ENCODE measurements at regions not wholly inside any gene's neighbourhood (a gene's known extent, or its start where the extent isn't known, plus 50 kb on each side); places are given as distances from the start of the nearest gene placed in this dataset.

DNA sequence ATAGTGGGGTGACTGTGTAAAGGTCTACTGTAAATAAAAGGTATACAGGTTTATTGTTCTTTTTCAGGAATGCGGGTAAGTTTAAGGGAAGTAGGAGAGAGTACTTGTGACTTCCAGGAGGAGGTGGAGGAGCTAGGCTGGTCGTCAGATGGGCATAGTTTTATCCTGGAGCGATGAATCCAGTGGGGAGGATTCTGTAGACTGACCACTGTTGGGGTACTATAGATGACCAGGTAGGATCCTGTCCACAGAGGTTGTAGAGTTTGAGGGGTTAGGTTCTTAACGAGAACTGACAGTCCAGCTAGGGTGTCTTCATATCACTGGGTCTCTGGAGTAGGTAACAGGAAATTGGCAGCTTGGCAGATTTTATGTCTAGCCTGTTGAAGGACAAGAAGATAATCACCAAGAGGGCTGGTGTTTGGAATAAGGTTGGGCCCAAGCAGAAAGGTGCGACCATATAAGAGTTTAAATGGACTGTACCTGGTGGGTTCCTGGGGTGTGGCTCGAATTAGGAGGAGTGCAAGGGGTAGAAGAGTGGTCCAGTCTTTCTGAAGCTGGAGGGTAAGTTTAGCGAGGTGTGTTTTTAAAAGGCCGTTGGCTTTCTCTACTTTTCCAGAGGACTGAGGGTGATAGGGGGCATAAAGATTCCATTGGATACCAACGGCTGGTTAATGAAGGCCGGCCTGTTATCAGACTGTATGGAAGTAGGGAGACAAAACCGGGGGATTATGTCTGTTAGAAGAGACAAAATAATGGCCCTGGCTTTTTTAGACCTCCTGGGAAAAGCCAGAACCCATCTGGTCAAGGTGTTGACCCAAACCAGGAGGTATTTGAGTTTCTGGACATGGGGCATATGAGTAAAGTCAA is 751.3 kb upstream of the ADGRB3 start:
- Mint-ChIP-seq H3K36me3 (ENCODE audit: insufficient read depth, unreplicated experiment) (no peaks in the 10 kb centered on the region), H3K27me3 (ENCODE audit: unreplicated experiment) (no peaks in the 10 kb centered on the region), H3K9me3 (ENCODE audit: low read depth, unreplicated experiment) (peaks cover 12% of the 10 kb centered on the region), H3K4me1 (ENCODE audit: low read depth, unreplicated experiment) (no peaks in the 10 kb centered on the region), H3K4me3 (ENCODE audit: low read depth, unreplicated experiment) (no peak overlapping the region), H3K27ac (ENCODE audit: unreplicated experiment) (no peak overlapping the region)
- no TSS peak for BruUV-seq (replicated peaks)
- intact Hi-C loops (cut with micrococcal nuclease; ENCODE audit: unreplicated experiment), result no loop called here
- no peak for DNase-seq
- CTCF ChIA-PET, result no interaction called here
- no peak for TF ChIP-seq CTCF (IDR thresholded peaks at IDR 0.05; ENCODE audit: unreplicated experiment)

DNA sequence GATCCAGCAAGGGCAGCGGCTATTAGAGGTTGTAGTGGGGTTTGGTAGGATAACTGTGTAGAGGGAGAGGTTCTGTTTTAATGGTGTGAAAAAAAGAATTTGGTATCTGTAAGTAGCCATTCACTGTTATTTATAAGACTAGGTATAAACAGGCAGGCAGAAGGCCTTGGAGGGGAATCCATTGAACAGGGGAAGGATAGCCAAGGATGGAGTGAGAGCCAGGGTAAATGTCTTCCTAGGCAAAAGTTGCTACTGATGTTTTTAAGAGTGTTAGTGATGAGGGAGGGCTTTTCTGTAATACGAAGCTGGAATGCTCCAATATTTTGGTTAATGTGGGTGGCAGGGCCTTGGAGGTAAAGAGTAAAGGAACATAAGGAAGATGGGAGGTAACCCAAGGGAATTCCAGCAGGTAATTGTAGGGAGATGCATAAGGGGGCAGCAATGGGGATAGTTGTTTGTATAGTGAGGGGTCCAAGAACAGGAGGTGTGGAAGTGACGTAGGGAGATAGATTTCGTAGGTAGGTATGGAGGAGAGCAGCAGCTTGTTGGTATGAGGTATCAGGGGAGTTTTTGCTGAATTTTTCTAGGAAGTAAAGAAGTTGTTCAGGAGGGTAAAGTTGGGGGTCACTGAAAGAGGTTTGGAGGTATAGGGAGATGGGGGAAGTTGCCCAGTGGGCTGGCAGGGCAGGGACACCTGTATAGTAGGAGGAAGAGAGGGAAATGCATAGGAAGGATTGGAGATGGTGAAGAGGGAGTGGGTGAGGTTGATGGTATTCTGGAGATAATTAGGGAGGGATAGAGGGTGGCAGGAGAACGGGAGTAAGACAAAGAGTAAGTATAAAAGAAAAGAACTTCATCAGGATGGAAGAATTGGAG is 752.4 kb upstream of the ADGRB3 start:
- DNase-seq, result no peak

DNA sequence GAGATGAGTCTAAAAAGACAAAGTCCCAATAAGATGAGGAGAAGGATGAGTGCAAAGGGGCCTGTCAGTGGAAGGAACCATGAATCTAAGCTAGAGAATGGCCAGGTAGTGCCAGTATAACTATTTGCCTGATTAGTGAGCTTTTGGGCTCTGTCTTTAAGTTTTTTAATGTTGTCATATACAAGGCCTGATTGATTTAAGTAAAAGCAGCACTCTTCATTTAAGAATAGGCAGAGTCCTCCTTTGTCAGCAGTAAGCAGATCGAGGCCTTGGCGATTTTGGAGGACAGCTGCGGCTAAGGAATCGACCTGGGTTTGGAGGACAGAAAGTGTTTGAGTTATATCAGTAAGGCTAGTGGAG is 753.4 kb upstream of the ADGRB3 start:
- H3K9me3 Mint-ChIP-seq (ENCODE audit: low read depth, unreplicated experiment), result no peaks in the 10 kb centered on the region
- H3K27me3 Mint-ChIP-seq (ENCODE audit: unreplicated experiment), result no peaks in the 10 kb centered on the region

More for the DNA sequence above, 752.4 kb upstream of the ADGRB3 start:
- intact Hi-C loops (cut with micrococcal nuclease; ENCODE audit: unreplicated experiment), result no loop called here
- Mint-ChIP-seq H3K36me3 (ENCODE audit: insufficient read depth, unreplicated experiment) (no peaks in the 10 kb centered on the region), H3K27me3 (ENCODE audit: unreplicated experiment) (no peaks in the 10 kb centered on the region), H3K4me1 (ENCODE audit: low read depth, unreplicated experiment) (no peaks in the 10 kb centered on the region), H3K9me3 (ENCODE audit: low read depth, unreplicated experiment) (peaks cover 1% of the 10 kb centered on the region), H3K4me3 (ENCODE audit: low read depth, unreplicated experiment) (no peak overlapping the region), H3K27ac (ENCODE audit: unreplicated experiment) (no peak overlapping the region)
- BruUV-seq (replicated peaks), result no TSS peak
- TF ChIP-seq CTCF (IDR thresholded peaks at IDR 0.05; ENCODE audit: unreplicated experiment), result no peak
- CTCF ChIA-PET, result no interaction called here

More for the DNA sequence above, 753.4 kb upstream of the ADGRB3 start:
- no peak for TF ChIP-seq CTCF (IDR thresholded peaks at IDR 0.05; ENCODE audit: unreplicated experiment)
- intact Hi-C loops (cut with micrococcal nuclease; ENCODE audit: unreplicated experiment), result no loop called here
- H3K27ac Mint-ChIP-seq (ENCODE audit: unreplicated experiment), result no peak overlapping the region
- no peaks in the 10 kb centered on the region for H3K36me3 Mint-ChIP-seq (ENCODE audit: insufficient read depth, unreplicated experiment)
- DNase-seq, result no peak
- BruUV-seq (replicated peaks), result no TSS peak
- H3K4me1 Mint-ChIP-seq (ENCODE audit: low read depth, unreplicated experiment), result no peaks in the 10 kb centered on the region
- CTCF ChIA-PET, result no interaction called here
- no peak overlapping the region for H3K4me3 Mint-ChIP-seq (ENCODE audit: low read depth, unreplicated experiment)

Measured in Calu3 (cell line).